Gastrocnemius medialis (tissue), 4 donors: ENCODE measurements at regions not wholly inside any gene's neighbourhood (a gene's known extent, or its start where the extent isn't known, plus 50 kb on each side); places are given as distances from the start of the nearest gene placed in this dataset.

Source experiments
- POLR2A ChIP-seq, 2 donors: fragments of 450-650 bp; IDR thresholded peaks; one replicate each; pipeline ENCODE4 v1.6.1; 2017; ENCODE audit warnings: antibody characterized with exemption in 2 of 2, mild to moderate bottlenecking in 2 of 2, moderate library complexity in 2 of 2
- TF ChIP-seq, protein P1 (sequence below), 5 experiments: fragments of 450-650 bp in 3 of 5; fragments of 200-600 bp in 2 of 5; sonication (generic) in 2 of 5; IDR thresholded peaks in 4 of 5; conservative IDR thresholded peaks in 1 of 5; 1 replicate in 4 of 5; 2 replicates in 1 of 5; pipeline ENCODE4 v1.5.1; 2016 to 2019; ENCODE audit warnings: antibody characterized with exemption in 5 of 5, mild to moderate bottlenecking in 3 of 5, moderate library complexity in 3 of 5

DNA sequence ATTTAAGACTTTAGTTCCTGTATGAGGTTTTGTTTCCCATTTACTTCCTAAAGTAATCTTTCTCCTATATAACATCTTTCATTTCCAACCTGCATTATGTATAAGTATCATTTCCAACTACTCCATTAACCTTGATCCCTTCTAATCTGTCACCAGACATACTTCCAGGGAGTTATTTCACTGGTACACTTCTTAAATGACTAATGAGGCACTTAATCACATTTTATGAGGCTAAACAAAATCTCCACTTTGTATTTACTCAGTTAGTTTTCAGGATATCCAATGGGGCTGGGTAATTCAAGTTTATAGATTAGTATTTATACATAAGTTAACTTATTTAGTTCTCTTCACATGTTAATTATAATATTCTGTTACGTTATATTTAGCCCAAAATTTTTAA lies 634.7 kb downstream of the PCDH17 start:
- TF ChIP-seq, protein P1, sequence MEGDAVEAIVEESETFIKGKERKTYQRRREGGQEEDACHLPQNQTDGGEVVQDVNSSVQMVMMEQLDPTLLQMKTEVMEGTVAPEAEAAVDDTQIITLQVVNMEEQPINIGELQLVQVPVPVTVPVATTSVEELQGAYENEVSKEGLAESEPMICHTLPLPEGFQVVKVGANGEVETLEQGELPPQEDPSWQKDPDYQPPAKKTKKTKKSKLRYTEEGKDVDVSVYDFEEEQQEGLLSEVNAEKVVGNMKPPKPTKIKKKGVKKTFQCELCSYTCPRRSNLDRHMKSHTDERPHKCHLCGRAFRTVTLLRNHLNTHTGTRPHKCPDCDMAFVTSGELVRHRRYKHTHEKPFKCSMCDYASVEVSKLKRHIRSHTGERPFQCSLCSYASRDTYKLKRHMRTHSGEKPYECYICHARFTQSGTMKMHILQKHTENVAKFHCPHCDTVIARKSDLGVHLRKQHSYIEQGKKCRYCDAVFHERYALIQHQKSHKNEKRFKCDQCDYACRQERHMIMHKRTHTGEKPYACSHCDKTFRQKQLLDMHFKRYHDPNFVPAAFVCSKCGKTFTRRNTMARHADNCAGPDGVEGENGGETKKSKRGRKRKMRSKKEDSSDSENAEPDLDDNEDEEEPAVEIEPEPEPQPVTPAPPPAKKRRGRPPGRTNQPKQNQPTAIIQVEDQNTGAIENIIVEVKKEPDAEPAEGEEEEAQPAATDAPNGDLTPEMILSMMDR (IDR thresholded peaks at IDR 0.05 in 4 of 5, conservative IDR thresholded peaks at IDR 0.05 in 1 of 5), result no peak
- TF ChIP-seq POLR2A (IDR thresholded peaks at IDR 0.05), result no peak
